ENCODE measurements at regions not wholly inside any gene's neighbourhood (a gene's known extent, or its start where the extent isn't known, plus 50 kb on each side); places are given as distances from the start of the nearest gene placed in this dataset.

DNA sequence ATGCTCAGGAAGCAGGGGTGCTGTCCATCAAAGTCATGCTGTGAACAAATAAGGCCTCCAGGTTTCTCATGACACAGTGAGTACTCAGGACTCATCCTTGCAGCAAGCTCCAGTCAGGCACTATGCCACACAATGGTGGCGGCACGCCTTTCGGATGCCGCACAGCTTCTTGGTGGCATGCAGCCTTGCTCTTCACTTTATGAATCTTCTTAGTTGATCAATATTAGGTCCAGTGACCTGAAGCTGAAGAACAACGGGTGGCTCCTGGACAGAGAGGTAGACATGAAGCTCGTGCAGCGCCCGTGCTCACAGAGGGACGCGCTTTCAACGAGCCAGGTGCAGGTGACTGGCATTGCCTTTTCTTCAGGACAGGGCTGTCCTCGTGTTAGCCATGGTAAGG lies 653.0 kb upstream of the MGMT start:
- no peak for DNase-seq

DNA sequence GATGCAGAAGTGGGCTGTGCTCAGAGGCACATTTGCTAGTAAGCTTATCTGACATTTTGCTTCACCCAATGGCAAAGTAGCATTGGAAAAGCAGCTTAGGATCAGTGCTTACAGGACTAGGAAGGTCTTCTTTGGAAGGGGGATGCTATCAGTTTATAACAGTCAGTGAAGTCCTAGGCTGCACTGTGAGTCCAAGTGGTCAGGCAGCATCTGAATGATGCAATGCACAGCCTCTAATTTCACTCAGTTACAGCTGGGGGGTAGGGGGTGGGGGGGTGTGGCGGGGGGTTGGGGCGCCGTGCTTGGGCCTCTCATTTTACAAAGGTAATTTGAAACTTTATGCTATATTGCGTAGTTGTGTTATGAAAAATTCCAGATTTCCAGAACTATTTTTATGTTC lies 652.3 kb upstream of the MGMT start:
- no peak for DNase-seq

DNA sequence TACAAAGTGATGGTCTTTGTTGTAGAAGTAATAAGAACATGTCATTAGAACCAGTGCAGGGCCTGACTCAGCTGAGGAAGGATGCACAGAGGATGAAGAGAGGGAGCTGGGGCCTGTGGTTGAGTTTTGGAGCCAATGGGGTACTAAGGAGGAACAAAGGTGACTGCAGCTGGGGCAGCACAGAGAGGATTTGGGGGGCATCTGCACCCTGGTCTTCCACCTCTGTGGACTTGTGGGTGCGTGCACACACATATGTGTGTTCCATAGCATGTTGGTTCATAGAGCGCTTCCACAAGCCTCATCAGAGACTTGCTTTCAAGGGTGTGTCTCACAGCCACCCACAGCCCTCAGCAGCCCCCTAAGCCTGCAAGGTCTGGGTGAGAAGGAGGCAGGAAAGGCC lies 650.3 kb upstream of the MGMT start:
- DNase-seq: no peak

DNA sequence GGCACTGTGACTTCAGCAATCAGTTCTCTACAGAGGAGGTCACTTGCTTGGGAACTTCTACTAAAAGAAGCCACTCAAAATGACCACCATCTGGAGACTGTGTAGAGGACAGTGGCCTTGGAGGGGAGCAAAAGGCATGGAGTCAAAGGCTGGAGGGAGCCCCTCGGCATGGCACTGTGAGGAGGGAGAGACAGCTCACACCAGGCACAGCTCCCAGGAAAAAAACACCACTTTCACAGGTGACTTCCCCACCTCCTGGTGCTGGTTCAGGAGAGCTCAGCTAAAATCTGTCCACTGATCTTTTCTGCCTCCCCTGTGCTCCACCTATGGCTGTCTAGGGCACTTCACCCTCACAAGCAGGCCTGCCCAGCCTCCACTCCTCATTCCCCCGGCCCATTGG lies 649.4 kb upstream of the MGMT start:
- DNase-seq: no peak

DNA sequence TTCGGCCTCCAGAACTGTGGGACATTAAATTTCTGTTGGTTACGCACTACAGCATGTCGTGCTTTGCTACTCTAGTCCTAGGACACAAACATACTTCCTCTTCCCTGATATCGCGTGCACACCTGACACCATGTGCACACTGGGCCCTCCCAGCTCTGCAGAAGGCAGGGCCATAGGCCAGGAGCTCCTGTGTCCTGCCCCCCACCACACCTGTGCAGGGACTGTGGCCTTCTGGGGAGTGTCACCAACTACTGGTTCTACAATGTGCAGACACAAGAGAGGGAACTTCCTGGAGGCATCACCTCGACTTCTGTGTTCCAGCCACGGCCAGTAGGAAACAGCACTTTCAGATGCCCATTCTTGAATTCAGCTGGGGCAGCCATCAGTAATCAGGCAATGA lies 646.4 kb upstream of the MGMT start:
- no peak for DNase-seq

DNA sequence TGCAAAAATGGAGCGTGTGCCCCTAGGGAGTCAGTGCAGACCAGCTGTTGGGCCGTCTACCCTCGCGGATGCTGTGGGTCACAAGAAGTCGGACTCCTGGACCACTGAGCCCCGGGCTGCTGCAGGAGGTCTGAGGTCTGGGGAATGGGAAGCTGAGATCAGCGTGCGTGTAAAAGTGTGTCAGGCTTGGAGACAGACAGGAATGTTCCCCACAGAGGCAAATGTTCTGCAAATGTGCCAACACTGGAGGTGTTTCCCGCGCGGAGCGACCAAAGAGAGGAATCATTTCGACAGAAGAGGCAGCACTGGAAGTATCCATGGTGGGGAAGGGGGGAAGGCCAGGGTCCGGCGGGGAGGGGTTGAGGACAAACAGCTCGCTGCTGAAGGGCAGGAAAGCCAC lies 643.8 kb upstream of the MGMT start:
- no peak for DNase-seq

DNA sequence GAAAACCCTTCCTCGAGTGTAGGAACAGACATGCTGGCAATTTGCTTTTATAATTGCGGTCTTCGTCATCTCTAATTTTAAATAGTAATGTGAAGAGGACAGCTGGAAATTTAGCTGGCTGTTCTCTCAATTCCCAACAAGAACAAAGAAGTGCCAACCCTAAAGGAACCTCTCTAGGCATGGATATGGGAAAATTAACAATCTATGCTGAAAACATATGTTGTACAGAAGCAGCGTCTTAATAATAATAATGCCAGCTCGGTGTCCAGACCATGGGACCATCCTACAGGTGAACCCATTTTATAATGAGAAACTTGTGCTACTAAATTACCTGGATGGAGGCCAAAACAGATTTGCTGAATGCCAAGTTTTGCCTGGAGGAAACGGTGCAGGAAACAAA lies 641.4 kb upstream of the MGMT start:
- no peak for DNase-seq

DNA sequence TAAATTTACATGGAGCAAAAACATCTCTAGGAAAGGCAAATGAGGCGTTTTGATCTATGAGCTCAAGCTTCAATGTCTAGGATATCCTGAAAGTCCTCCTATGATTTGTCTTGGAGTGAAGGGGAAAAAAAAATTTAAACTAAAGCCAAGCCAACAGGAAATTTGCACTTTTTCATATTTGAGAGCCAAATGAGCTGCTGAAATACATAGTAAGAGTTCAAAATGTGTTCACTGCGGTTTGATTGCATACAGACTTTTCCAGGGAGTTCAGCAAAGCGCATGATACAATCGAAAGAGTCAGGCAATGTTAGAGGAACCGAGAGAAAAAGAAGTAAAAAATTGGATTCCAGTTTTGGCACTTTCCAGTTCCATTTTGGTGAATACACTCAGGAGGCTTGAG lies 633.4 kb upstream of the MGMT start:
- DNase-seq: no peak

DNA sequence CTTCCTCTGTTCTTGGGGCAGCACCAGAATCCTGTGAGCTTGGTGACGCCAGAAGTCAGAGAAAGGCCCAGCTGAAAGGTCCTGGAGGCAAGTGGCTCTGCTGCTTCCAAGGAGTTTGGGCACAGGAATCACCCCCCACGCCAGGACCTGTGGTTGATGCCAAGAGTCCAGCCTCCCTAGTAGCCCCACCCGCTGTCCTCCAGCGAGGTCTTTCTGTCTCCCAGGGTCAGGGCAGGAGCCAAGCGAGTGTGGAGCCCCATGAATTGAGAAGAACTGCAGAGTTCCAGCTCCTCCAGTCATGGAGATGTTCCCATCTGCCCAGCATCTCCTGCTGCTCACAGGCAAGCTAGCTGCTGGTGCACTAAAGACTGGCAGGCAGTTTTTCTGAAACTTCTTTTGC lies 631.7 kb upstream of the MGMT start:
- DNase-seq: no peak

DNA sequence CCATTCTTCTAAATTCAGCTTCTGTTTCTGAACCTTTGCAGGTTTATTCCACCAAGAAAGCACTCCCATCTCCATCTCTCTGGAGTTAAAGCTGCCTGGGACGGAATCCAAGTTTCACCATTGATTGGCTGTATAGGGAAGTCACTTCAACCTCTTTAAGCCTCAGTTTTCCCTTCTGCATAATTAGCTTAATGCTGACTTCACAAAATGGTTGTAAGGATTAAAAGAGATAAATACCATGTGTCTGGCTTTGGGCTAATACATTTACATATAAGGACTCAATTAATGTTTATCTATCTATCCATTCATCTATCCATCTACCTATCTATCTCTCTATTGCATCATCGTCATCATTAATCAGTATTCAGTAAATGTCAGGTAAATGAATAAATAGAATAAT lies 629.6 kb upstream of the MGMT start:
- no peak for DNase-seq

DNA sequence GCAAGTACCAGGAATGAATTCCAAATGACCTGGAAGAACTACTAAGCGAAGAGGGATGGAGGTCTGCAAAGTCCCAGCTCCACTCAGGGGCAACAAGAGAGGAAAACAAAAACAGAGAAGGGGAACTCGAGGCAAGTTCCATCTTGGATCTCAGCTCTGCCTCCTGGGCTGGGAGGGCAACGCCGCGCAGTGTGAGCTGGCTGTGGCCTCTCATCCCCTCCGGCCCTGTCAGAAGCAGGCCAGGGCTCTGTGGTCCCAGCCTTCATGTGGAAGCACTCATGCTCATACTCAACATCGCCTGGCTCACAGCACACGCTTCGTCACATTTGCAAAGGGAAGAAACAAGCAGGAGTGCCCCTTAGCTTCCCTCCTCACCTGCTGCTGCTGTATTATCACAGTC lies 627.9 kb upstream of the MGMT start:
- no peak for DNase-seq

DNA sequence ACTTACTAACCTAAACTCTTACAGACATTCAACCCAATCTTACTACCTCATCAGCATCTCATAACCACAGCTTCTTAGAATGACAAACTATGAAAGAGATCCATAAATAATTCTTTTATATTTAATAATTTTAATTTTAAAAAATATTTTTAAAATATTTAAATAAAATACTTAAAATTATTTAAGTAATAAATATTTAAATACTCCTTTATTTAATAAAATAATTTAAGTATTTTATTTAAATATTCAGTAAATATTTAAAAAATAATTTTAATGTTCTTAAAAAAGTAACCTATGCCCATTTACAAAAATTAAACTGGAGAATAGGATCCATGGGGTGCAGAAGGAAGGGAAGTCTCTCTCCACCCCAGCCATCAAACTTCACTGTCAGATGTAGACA lies 627.3 kb upstream of the MGMT start:
- no peak for DNase-seq

DNA sequence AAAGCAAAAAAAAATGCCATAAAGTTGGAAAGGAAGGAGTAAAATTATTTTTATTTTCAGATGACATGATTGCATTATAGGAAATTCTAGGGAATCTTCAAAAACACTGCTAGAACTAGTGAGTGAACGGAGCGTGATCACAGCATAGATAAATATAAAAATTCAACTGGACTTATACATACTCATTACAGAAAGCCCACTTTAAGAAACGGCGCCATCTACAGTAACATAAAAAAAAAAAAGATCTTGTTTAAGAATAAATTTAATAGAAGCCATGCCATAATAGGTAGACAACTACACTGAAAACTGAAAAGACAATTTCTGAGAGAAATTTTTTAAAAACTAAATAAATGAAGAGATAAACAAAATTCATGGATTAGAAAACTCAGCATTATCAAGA lies 623.1 kb upstream of the MGMT start:
- no peak for DNase-seq

DNA sequence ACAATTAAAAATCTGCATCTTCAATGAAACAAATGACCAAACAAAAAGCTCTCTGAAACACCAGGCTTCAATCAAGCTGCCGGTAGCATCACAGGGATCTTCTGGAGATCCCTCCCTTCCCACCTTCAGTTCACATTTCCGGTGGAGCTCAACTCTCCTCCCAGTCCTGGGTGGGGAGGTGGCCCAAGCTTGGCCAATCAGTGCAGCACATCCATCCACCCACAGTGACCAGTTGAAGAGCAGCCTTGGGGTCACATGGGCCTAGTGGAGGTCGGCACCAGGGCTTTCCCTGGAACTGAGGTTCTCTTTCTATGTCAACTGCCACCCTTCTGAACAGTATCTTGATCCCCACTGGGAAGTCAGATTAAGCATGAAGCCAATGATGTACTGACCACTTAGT lies 620.1 kb upstream of the MGMT start:
- no peak for DNase-seq

DNA sequence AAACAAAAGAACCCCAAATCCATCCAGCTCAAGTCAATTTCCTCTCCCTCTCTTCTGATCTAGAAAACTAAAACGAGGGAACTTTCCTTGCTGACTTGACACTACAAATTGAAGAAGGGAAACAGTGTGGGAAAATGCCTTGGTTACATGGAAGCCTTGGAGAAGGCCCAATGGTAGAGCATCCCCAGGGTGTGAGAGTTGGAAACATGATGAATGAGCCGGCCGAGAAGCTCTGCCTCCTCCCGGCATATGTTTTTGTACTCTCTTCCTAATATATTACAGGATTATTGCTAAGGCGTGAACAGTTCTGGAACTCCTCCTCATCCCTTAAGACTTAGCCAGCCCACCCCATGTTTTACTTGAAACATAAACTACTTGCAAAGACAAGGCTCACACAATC lies 618.2 kb upstream of the MGMT start:
- no peak for DNase-seq

DNA sequence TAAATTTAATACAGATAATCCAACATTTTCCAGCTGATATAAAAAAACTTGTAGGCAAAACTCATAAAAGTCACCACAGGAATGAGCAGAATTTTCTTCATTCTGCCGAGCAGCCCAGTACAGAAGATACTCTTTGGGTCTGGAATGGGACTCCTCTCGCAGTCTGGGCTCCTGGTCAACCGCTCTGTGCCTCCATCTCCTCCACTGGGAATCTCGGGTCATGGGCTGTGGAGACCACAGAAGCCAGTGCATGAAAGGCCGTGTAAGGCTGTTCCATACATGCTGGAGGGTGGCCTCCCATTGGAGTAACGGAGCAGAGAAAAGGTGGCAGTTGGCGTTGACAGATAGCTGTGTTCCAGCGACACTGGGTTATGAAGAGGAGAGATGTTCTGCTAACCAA lies 616.4 kb upstream of the MGMT start:
- no peak for DNase-seq

DNA sequence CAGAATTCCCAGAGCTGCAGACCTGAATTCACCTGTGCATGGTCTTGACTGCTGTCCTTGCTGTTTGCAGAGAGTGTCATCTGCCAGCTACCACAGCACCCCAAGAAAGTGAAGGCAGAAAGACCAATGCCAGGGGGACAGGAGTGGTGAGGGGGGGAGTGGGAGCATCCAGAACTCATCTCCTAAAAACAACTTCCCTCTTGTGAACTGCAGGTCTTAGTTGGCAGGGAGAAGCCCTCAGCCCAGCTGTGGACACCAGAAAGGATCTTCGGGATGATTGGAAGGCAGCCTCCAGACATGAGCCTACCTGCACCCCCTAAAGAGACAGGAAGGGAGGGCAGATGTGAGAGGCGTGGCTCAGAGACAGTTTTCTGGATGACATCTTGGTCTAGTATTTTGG lies 615.8 kb upstream of the MGMT start:
- DNase-seq: no peak

DNA sequence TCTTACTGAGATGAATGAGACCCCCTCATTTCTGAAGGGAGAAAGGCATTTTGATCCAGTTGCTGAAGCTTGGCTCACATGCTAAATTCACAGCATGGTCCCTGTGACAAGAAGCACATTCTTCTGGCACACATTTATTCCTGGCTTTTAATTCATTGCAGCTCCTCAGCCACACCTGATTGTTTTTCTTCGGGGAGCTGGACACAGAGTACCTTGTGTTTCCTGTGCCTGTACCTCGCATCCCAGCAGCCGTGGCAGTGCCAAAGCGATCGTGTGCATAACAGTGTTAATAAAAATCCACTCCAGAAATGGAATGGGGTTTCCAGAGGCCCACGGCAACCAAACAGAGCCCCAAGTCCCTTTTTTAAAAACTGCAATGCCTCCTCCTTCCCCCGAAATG lies 615.3 kb upstream of the MGMT start:
- no peak for DNase-seq

DNA sequence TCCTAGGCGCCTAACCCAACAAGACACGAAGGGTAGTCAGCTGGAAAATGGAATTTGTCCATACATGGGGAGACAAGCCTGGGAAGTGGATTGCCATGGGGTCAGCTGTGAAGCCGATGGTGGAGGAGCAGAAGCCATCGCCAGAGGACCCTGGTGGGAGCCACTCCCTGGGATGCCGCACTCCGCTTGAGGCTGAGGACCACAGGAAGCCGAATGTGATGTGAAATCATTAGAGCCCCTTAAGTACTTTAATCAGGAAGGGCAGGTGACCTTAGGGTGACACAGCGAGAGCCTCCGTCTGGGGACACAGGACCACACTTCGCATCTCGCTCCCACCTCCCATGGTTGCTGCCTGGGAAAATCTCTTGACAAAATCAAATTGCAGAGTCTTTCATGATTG lies 614.6 kb upstream of the MGMT start:
- DNase-seq: no peak

DNA sequence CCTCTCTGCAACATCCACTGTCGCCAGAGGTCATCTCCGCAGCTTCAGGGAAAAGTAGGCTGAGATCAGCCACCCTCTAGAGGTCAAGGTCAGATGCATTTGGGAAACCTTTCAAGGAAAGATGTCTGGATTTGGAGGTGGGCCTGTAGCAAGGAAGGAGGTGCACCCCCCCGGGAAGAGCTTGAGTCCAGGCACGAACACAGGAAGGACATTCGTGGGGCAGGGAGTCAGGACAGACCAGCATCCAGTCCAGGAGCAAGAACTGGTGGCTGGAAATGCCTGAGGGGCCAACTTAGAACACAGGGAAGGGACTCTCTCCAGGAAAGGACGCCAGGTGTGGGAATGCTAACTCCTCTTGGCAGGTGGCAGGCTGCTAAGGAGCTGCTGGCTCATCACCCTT lies 614.1 kb upstream of the MGMT start:
- DNase-seq: no peak

DNA sequence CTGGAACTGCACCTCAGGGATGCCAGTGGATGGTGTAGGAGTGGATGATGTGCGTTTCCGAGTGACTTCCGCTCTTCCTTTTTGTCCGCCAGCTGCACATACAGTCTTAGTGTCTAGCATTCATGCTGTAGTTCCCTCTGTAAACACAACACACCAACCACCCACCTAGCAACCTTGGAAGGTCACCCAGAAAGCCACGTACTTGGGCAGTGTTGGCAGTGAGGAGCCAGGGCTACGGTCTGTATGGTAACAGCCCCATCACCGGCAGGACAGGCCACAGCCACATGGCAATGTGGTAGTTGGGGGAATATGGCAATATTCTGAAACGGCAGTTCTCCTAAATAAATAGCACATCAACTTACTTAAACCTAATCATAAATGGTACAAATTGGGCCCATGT lies 613.5 kb upstream of the MGMT start:
- no peak for DNase-seq

DNA sequence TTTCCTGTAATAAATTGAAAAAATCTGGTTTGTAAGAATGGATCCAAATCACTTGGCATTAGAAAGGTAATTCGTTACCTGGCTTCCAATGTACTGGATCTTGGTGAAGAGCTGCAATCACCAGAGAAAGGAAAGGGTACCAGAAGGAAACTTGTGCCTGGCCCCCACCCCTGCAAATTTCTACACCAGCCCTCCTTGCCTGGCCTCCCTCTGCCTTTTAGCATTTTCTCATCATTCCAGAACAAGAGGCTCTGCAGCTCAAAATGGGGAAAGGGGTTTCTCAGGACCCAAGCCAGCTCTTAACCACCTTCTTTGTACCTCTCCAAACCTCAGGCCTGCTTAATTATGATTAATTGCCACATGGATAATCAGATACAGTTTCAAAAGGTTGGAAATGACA lies 612.8 kb upstream of the MGMT start:
- no peak for DNase-seq

DNA sequence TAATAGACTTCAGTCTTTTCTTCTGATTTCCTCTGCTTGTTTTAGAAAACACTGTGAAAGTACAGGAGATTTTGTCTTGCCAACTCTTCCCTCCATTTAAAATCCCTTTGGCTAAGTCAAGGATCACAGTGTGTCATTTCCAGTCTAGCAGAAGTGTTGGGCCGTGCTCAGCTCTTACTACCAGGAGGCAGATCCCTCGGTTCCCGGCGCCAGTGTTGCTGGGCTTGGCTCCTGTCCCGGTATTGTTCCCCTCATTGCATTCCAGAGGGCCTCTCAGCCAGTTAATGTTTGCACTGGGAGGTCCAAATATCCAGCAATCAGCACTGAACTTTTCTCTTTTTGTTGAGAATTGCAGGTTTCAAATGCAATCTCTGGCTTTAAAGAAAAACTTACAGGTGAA lies 612.1 kb upstream of the MGMT start:
- DNase-seq: peak; percentile 76

DNA sequence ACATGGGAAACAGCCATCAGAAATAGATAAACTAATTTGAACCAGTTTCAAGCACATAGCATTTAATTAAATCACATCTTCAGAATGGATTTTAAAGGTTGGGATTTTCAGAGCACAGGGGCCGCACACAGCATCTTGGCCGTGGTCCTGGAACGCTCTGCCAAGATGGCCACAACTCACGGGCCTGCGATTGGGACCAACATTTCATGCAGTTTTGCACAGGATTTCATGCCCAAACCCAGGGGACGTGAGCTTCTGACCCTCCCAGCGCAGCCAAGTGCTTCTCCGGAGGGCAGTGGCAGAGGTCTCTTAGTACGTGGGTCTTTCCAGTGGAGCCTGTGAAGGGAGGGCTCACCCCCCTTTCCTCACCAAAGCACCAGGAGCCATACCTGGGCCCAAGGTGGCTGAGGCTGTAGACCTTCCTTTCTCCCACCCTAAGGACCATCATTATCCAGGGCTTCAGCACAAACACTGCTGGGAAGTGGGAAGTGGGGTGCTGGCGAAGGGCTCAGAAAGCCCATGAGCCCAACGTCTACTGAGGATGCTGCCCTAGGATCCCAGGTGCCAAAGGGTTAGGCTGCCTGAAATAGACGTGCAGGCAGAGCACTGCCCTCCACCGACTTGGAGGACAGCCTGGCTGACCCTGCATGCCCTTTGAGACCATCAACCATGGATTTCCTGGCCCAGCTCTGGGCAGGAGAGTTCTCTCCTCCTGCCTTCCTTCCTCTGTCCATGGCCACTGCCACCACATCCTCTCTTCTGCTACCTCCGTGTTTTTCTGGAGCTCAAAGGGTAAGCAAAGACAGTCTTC lies 611.2 kb upstream of the MGMT start:
- no peak for DNase-seq
